ENCODE measurements at regions not wholly inside any gene's neighbourhood (a gene's known extent, or its start where the extent isn't known, plus 50 kb on each side); places are given as distances from the start of the nearest gene placed in this dataset.
A peak's percentile ranks its signal among the peaks of the same experiment; 100 is the strongest.

DNA sequence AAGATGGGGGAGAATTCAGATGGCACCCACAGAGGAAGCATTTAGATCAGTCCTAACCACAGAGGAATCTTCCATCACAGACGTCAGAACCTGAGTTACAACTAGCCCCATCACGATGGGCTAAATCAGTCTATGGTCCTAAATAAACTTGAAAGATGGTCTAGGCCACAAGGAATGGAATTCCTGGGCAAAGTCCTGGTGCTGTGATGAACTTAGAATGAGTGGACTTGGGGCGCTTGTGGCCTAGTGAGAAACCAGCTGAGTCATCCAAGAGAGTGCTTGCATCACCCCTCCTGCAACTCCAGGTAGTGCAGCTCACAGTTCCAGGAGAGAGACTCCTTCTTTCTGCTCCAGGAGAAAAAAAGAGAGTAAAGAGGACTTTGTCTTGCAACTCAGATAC is 722.9 kb upstream of the RGMB start:
- TF ChIP-seq POLR2A (IDR thresholded peaks at IDR 0.05; ENCODE audit: control extremely low read depth in 1 of 2, low read depth in 2 of 2, low read length in 2 of 2) (no peak), MAFK (IDR thresholded peaks at IDR 0.05; ENCODE audit: low read depth, low read length) (peak; percentile 32; the same call in 1 of the 2 replicates), TAF1 (IDR thresholded peaks at IDR 0.05; ENCODE audit: low read depth, low read length) (no peak), SP1 (IDR thresholded peaks at IDR 0.05; ENCODE audit: low read depth, low read length) (no peak)
- TF ChIP-seq, protein P1, sequence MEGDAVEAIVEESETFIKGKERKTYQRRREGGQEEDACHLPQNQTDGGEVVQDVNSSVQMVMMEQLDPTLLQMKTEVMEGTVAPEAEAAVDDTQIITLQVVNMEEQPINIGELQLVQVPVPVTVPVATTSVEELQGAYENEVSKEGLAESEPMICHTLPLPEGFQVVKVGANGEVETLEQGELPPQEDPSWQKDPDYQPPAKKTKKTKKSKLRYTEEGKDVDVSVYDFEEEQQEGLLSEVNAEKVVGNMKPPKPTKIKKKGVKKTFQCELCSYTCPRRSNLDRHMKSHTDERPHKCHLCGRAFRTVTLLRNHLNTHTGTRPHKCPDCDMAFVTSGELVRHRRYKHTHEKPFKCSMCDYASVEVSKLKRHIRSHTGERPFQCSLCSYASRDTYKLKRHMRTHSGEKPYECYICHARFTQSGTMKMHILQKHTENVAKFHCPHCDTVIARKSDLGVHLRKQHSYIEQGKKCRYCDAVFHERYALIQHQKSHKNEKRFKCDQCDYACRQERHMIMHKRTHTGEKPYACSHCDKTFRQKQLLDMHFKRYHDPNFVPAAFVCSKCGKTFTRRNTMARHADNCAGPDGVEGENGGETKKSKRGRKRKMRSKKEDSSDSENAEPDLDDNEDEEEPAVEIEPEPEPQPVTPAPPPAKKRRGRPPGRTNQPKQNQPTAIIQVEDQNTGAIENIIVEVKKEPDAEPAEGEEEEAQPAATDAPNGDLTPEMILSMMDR (IDR thresholded peaks at IDR 0.05; ENCODE audit: control extremely low read depth in 1 of 3, insufficient read depth in 1 of 3, low read depth in 1 of 3, low read length in 3 of 3): no peak

Data from H1 (cell line).